Mesothelial cell of epicardium (in vitro differentiated cells): ENCODE measurements at regions not wholly inside any gene's neighbourhood (a gene's known extent, or its start where the extent isn't known, plus 50 kb on each side); places are given as distances from the start of the nearest gene placed in this dataset.

ENCODE experiments used
- DNase-seq, 2 experiments: peaks; one replicate each; pipeline ENCODE4 v3.0.0; 2021; ENCODE audit warnings: low spot score in 2 of 2; ENCODE audit not compliant: unreplicated experiment in 2 of 2
- H3K27ac Mint-ChIP-seq: 2 replicates; pipeline ENCODE4 v1.8.0; 2021; ENCODE audit warnings: mixed read lengths
- H3K27me3 Mint-ChIP-seq: 2 replicates; pipeline ENCODE4 v1.8.0; 2021; ENCODE audit warnings: low read depth, mixed read lengths
- H3K36me3 Mint-ChIP-seq: 2 replicates; pipeline ENCODE4 v1.8.0; 2021; ENCODE audit warnings: mixed read lengths
- H3K4me1 Mint-ChIP-seq: 2 replicates; pipeline ENCODE4 v1.8.0; 2021; ENCODE audit warnings: mixed read lengths
- H3K4me3 Mint-ChIP-seq: 2 replicates; pipeline ENCODE4 v1.8.0; 2021; ENCODE audit warnings: mild to moderate bottlenecking, moderate library complexity, mixed read lengths
- H3K9me3 Mint-ChIP-seq: 2 replicates; pipeline ENCODE4 v1.8.0; 2021; ENCODE audit warnings: mixed read lengths
- TF ChIP-seq, protein P1 (sequence below): fragments of 200-600 bp; sonication (generic); IDR thresholded peaks from one replicate; pipeline ENCODE4 v1.5.0; 2021; ENCODE audit warnings: antibody characterized with exemption; ENCODE audit not compliant: unreplicated experiment

GRCh38 chr15:95175914-95176658 lies 944.7 kb downstream of the MCTP2 start:
- H3K27me3 Mint-ChIP-seq, result no peaks in the 10 kb centered on the region
- peaks cover 35% of the 10 kb centered on the region for H3K4me1 Mint-ChIP-seq
- H3K9me3 Mint-ChIP-seq, result peaks cover 12% of the 10 kb centered on the region
- no peak overlapping the region for H3K27ac Mint-ChIP-seq
- no peak overlapping the region for H3K4me3 Mint-ChIP-seq
- DNase-seq, result no peak
- H3K36me3 Mint-ChIP-seq, result peaks cover 12% of the 10 kb centered on the region
- TF ChIP-seq, protein P1, sequence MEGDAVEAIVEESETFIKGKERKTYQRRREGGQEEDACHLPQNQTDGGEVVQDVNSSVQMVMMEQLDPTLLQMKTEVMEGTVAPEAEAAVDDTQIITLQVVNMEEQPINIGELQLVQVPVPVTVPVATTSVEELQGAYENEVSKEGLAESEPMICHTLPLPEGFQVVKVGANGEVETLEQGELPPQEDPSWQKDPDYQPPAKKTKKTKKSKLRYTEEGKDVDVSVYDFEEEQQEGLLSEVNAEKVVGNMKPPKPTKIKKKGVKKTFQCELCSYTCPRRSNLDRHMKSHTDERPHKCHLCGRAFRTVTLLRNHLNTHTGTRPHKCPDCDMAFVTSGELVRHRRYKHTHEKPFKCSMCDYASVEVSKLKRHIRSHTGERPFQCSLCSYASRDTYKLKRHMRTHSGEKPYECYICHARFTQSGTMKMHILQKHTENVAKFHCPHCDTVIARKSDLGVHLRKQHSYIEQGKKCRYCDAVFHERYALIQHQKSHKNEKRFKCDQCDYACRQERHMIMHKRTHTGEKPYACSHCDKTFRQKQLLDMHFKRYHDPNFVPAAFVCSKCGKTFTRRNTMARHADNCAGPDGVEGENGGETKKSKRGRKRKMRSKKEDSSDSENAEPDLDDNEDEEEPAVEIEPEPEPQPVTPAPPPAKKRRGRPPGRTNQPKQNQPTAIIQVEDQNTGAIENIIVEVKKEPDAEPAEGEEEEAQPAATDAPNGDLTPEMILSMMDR, result no peak

DNA sequence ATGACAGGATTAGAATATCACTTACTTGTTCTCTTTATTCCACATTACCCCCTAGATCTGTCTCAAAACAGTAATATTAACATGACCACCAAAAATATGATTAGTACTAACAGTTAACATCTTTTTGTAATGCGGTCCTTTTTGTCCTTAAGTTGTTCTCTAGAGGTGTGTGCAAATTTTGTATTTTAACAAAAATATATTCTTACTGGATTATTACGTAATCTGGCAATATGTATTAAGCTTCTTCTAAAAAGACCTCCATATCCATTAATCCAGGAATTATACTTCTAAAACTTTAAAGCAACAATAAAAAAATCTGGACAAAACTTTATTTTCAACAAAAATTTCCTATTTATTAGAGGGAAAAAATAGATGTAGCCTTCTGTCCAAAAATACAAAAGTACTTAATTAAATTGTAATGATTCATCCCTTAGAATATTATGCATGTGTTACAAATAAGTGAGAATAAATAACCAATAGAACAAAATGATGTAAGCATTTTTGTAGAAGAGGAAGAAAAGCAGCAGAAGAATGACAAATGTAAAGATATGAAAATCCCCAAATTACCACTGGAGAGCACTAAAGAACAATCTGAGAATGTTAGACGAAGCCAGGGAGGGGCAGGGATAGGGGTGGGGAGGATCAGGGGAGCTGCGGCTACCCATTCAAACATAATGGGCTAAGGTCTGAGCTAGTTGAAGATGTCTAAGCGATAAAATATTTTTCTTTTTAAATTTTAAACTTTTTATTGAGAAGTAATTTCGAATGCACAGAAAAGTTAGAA lies 945.6 kb downstream of the MCTP2 start:
- TF ChIP-seq, protein P1, result no peak
- Mint-ChIP-seq H3K27ac (no peak overlapping the region), H3K27me3 (no peaks in the 10 kb centered on the region), H3K9me3 (peaks cover 16% of the 10 kb centered on the region), H3K4me3 (no peak overlapping the region), H3K36me3 (peaks cover 14% of the 10 kb centered on the region), H3K4me1 (peaks cover 26% of the 10 kb centered on the region)
- DNase-seq, result no peak

DNA sequence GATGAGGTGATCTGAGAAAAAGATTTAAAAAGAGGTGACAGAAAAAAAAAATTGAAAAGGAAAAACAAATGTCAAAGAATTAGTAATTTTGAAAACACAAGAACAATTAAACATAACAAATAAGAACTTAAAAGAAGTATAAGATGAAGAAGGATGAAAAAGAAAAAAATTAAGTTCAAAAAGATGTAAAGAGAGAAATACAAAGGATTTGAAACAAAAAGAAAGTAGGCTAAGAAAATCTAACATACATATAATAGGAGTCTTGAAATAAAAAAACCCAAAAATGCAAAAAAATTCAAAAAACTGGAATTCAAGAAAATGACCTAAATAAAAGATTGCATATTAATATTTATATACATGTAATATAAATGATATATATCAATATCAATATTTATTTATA lies 949.2 kb downstream of the MCTP2 start:
- no peak overlapping the region for H3K27ac Mint-ChIP-seq
- H3K9me3 Mint-ChIP-seq, result peaks cover 29% of the 10 kb centered on the region
- H3K4me3 Mint-ChIP-seq, result no peak overlapping the region
- DNase-seq, result no peak
- H3K36me3 Mint-ChIP-seq, result peaks cover 22% of the 10 kb centered on the region
- H3K4me1 Mint-ChIP-seq, result no peaks in the 10 kb centered on the region
- no peaks in the 10 kb centered on the region for H3K27me3 Mint-ChIP-seq
- TF ChIP-seq, protein P1, result no peak

GRCh38 chr15:95182091-95182490 lies 950.7 kb downstream of the MCTP2 start:
- peaks cover 35% of the 10 kb centered on the region for H3K9me3 Mint-ChIP-seq
- no peak for DNase-seq
- no peak overlapping the region for H3K4me3 Mint-ChIP-seq
- no peak overlapping the region for H3K27ac Mint-ChIP-seq
- peaks cover 22% of the 10 kb centered on the region for H3K36me3 Mint-ChIP-seq
- TF ChIP-seq, protein P1, result no peak
- no peaks in the 10 kb centered on the region for H3K27me3 Mint-ChIP-seq
- no peaks in the 10 kb centered on the region for H3K4me1 Mint-ChIP-seq

DNA sequence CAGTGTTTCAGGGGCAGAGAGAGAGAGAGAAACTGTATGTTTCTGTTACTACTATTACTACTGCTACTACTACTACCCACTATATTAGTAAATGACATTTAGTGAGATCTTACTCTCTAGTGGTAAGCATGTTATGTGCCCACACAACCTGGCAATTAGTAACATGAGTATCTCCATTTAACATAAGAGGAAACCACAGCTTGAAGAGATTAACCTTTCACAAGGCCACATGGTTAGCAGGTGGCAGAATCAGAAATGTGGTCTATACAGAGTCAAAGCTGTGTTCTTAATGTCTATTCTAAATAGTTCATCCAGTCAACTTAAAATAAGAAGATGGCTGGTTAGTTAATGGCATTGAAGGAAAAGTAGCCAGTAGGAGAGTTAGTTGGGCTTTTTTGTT lies 961.6 kb downstream of the MCTP2 start:
- Mint-ChIP-seq H3K4me3 (no peak overlapping the region), H3K27ac (no peak overlapping the region)

More for the DNA sequence above, 961.6 kb downstream of the MCTP2 start:
- H3K9me3 Mint-ChIP-seq, result peaks cover 12% of the 10 kb centered on the region
- TF ChIP-seq, protein P1, result no peak
- no peak for DNase-seq
- H3K27me3 Mint-ChIP-seq, result no peaks in the 10 kb centered on the region
- peaks cover 9% of the 10 kb centered on the region for H3K36me3 Mint-ChIP-seq
- peaks cover 34% of the 10 kb centered on the region for H3K4me1 Mint-ChIP-seq
